Heart right ventricle (tissue), 16 donors: ENCODE measurements at regions not wholly inside any gene's neighbourhood (a gene's known extent, or its start where the extent isn't known, plus 50 kb on each side); places are given as distances from the start of the nearest gene placed in this dataset.

Experiments used
- ATAC-seq, 8 donors: fragments of 200-7000 bp; cut with Tn5 transposase; one replicate each; pipeline ENCODE4 v1.9.1; 2020; ENCODE audit warnings: mild to moderate bottlenecking in 8 of 8, moderate library complexity in 8 of 8, moderate number of reproducible peaks in 1 of 8
- DNase-seq, 2 donors: peaks; one replicate each; pipeline ENCODE4 v3.0.0-alpha.2; 2020
- H3K27ac ChIP-seq, 10 donors: fragments of 200-600 bp; sonication (generic) in 2 of 10; one replicate each; pipeline versions ENCODE4 v1.5.0 to v1.8.0; 2020 to 2022; ENCODE audit warnings: mild to moderate bottlenecking in 3 of 10
- H3K27me3 ChIP-seq, 7 donors: fragments of 200-600 bp; one replicate each; pipeline ENCODE4 v1.8.0; 2021 to 2022; ENCODE audit warnings: mild to moderate bottlenecking in 2 of 7
- H3K36me3 ChIP-seq, 9 donors: fragments of 200-600 bp; sonication (generic) in 1 of 9; one replicate each; pipeline versions ENCODE4 v1.5.0 to v1.8.0; 2020 to 2022; ENCODE audit warnings: mild to moderate bottlenecking in 2 of 9
- H3K4me1 ChIP-seq, 9 donors: fragments of 200-600 bp; sonication (generic) in 1 of 9; one replicate each; pipeline versions ENCODE4 v1.5.0 to v1.8.0; 2020 to 2022; ENCODE audit warnings: mild to moderate bottlenecking in 4 of 9
- H3K4me3 ChIP-seq, 10 donors: fragments of 200-600 bp; sonication (generic) in 2 of 10; one replicate each; pipeline versions ENCODE4 v1.5.0 to v1.8.0; 2020 to 2022; ENCODE audit warnings: mild to moderate bottlenecking in 7 of 10, moderate library complexity in 2 of 10
- H3K9me3 ChIP-seq, 11 donors: fragments of 200-600 bp in 10 of 11; sonication (generic) in 2 of 11; one replicate each; pipeline versions ENCODE4 v1.5.0 to v1.8.0; 2013 to 2022; ENCODE audit warnings: mild to moderate bottlenecking in 2 of 11, control low read depth in 1 of 11, moderate library complexity in 1 of 11
- WGBS, 2 donors: extraction: QIAGEN DNeasy Blood & Tissue Kit; methylation state at CpG; one replicate each; pipeline ENCODE4 v1.1.7; 2013; ENCODE audit warnings: inconsistent platforms in 1 of 2; 5-methylcytosine and 5-hydroxymethylcytosine counted together
- intact Hi-C, 10 donors: fragments of 100-400 bp; cut with DNase I; formaldehyde crosslinking; loops; one replicate each; pipeline versions ENCODE4 v1.11.1 to v1.14.2; 2022
- TF ChIP-seq, protein P1 (sequence below), 9 donors: fragments of 200-600 bp; sonication (generic) in 2 of 9; IDR thresholded peaks; one replicate each; pipeline versions ENCODE4 v1.5.0 to v1.8.0; 2021 to 2022; ENCODE audit warnings: antibody characterized with exemption in 9 of 9, mild to moderate bottlenecking in 5 of 9, moderate library complexity in 1 of 9
- donor health status: Arrhythmogenic right ventricular cardiomyopathy.
- donor health status: ischemic (EF 13 %, LVEDD 7.1; RV severe dilation, severe dysfunction).
- donor health status: healthy with polysubstance abuse.
- donor health status: DM: no; HTN: yes; CAD: no.
- donor health status: DM: no; HTN: no; CAD: no.
- donor health status: ischemic (EF 25% LVEDD 6.9; RV normal size, moderate dysfunction).
- donor health status: ischemic (EF 25% LVEDD 5.7; RV mildly dilated, moderate dysfunction).
- donor health status: healthy.
- donor health status: DM: yes; HTN: yes; CAD: no.
- donor health status: Ischemic cardiomyopathy.
- donor health status: ischemic (EF 35%, LVEDD 5.7; RV mildly dilated, moderate dysfunction).
- donor health status: nonischemic (EF 11% LVEDD 7.7; RV severe dilation, severe dysfunction).
- donor health status: DM: yes; HTN: yes; CAD: no.
- donor health status: PGD.
- donor health status: ischemic (EF 29% LVEDD 5.4; RV normal size, mild dysfunction).
- donor health status: nonischemic (EF 23%, LVEDD 6.1; RV moderate dilation, normal function).

DNA sequence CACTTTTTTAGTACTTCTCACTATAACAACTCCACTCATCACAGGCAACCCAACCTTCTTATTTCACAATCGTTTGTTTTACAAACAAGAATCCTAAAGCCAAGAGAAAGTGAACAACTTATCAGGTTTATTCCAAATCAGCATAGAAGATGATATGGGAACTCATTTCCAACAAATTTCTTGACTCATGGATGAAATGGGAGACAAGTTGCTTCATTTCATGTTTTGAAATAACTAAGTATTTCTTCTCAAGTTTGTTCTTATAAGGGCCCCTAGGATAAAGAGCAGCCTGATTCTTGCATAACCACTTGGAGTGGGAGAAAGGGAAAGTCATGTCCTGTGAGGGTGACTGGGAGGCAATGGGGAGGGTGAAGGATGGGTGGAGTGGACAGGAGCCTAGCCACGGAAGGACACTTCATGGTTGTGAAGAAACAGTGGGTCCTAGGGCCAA is 168.3 kb downstream of the DUSP6 start:
- no peak overlapping the region for H3K4me3 ChIP-seq
- no peaks in the 10 kb centered on the region for H3K27me3 ChIP-seq
- H3K9me3 ChIP-seq = peaks cover 0 to 13% (median 4%) of the 10 kb centered on the region in 11 donors
- intact Hi-C loops = no loop called here
- peak in 6 of 8 donors; percentile 24 to 96 (median 58) for ATAC-seq
- H3K27ac ChIP-seq = peak overlapping the region in 1 of 10 donors; percentile 40
- DNase-seq = peak in 1 of 2 donors; percentile 20
- peaks cover 0 to 40% (median 22%) of the 10 kb centered on the region in 9 donors for H3K4me1 ChIP-seq
- 76 to 82% methylated on average over 2 of the region's 2 CpGs for WGBS, 2 donors
- no peaks in the 10 kb centered on the region for H3K36me3 ChIP-seq
- TF ChIP-seq, protein P1, sequence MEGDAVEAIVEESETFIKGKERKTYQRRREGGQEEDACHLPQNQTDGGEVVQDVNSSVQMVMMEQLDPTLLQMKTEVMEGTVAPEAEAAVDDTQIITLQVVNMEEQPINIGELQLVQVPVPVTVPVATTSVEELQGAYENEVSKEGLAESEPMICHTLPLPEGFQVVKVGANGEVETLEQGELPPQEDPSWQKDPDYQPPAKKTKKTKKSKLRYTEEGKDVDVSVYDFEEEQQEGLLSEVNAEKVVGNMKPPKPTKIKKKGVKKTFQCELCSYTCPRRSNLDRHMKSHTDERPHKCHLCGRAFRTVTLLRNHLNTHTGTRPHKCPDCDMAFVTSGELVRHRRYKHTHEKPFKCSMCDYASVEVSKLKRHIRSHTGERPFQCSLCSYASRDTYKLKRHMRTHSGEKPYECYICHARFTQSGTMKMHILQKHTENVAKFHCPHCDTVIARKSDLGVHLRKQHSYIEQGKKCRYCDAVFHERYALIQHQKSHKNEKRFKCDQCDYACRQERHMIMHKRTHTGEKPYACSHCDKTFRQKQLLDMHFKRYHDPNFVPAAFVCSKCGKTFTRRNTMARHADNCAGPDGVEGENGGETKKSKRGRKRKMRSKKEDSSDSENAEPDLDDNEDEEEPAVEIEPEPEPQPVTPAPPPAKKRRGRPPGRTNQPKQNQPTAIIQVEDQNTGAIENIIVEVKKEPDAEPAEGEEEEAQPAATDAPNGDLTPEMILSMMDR (IDR thresholded peaks at IDR 0.05) = no peak

DNA sequence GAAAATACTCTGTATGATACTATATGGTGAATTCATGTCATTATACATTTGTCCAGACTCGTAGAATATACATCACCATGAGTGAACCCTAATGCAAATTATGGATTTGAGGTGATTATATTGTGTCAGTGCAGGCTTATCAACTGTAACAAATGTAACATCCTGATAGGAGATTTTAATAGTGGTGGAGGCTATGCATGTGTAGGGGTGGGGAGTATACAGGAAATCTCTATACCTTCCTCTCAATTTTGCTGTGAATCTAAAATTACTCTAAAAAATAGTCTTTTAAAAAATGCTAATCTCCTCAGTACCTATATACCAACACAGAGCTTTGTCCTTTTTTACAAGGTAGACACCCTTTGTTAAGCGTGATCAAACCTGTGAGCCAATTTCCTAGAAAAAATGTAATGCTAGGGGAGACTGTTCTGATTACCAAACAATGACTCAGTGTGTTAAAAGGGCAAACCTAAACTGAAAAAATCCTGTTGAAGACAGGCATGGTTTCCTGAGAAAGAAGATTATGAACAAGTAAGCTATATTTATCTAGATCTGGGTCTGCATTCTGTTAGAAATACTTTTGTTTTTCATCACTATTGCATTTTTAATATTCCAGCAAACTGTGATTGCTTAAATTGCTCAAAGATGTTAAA is 170.9 kb downstream of the DUSP6 start:
- H3K27me3 ChIP-seq = no peaks in the 10 kb centered on the region
- ATAC-seq = peak in 1 of 8 donors; percentile 39
- intact Hi-C loops = no loop called here
- no peak overlapping the region for H3K4me3 ChIP-seq
- 90 to 91% methylated on average over 2 of the region's 2 CpGs for WGBS, 2 donors
- H3K27ac ChIP-seq = peak overlapping the region in 2 of 10 donors; percentile 3 to 11
- TF ChIP-seq, protein P1 (IDR thresholded peaks at IDR 0.05) = no peak
- DNase-seq = no peak
- peaks cover 0 to 40% (median 22%) of the 10 kb centered on the region in 9 donors for H3K4me1 ChIP-seq
- no peaks in the 10 kb centered on the region for H3K36me3 ChIP-seq
- no peaks in the 10 kb centered on the region for H3K9me3 ChIP-seq

DNA sequence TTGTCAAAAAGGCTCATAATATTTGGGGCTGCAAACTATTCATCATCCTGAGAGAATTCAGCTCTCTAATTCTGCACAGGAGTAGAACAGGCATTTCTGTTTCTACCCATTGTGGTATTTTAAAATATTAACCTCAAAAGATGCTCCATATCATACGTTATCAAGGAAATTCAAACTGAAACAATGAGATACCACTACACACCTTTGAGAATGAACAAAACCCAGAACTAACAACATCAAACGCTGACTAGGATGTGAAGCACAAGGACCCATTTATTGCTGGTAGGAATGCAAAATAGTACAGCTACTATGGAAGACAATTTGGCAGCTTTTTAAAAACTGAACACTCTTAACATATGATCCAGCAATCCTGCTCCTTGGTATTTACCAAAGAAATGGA is 171.8 kb downstream of the DUSP6 start:
- no peak overlapping the region for H3K4me3 ChIP-seq
- H3K36me3 ChIP-seq = no peaks in the 10 kb centered on the region
- TF ChIP-seq, protein P1 (IDR thresholded peaks at IDR 0.05) = no peak
- 58 to 69% methylated on average over 2 of the region's 2 CpGs for WGBS, 2 donors
- H3K4me1 ChIP-seq = peaks cover 0 to 40% (median 22%) of the 10 kb centered on the region in 9 donors
- intact Hi-C loops = no loop called here
- H3K27me3 ChIP-seq = no peaks in the 10 kb centered on the region
- ATAC-seq (no peak), DNase-seq (no peak)
- peak overlapping the region in 4 of 10 donors; percentile 11 to 36 (median 22) for H3K27ac ChIP-seq
- no peaks in the 10 kb centered on the region for H3K9me3 ChIP-seq

DNA sequence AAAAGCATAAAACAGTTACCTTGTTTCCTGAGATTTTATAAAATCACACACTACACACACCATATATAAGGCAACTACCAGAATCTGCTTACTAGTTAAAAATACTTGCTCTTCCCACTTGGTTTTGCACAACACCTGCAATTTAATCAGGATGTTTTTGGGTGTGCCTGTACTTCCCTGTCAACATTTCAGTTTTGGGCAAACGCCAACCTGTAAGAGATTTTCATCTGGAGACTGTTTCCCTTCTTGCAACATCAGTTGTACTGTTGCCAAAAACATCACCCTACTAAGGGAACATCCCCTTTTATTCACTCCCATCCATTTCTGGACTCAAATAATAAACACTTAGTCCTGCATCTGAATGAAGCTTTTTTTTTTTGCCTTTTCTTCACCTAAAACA is 172.3 kb downstream of the DUSP6 start:
- Histone ChIP-seq H3K4me3 (no peak overlapping the region), H3K9me3 (no peaks in the 10 kb centered on the region), H3K4me1 (peaks cover 0 to 40% (median 22%) of the 10 kb centered on the region in 9 donors), H3K36me3 (no peaks in the 10 kb centered on the region), H3K27me3 (no peaks in the 10 kb centered on the region), H3K27ac (peak overlapping the region in 4 of 10 donors; percentile 10 to 36 (median 22))
- TF ChIP-seq, protein P1 (IDR thresholded peaks at IDR 0.05) = no peak
- intact Hi-C loops = loop anchor here in 2 of 10 donors (5.0 to 10.0 kb wide), 3 partner anchors 32 to 98 kb away; no protein-coding TSS in a partner anchor
- peak; percentile 67 to 95 (median 86) for ATAC-seq
- WGBS, 2 donors = 27% methylated on average over 1 of the region's 1 CpG
- DNase-seq = peak in 1 of 2 donors; percentile 74
